ENCODE measurements at regions not wholly inside any gene's neighbourhood (a gene's known extent, or its start where the extent isn't known, plus 50 kb on each side); places are given as distances from the start of the nearest gene placed in this dataset.

GRCh38 chr1:30198451-30198760 lies 525.0 kb downstream of the MATN1 start:
- TF ChIP-seq EZH2 (IDR thresholded peaks at IDR 0.05; ENCODE audit: low read length) = no peak
- TF ChIP-seq, protein P1, sequence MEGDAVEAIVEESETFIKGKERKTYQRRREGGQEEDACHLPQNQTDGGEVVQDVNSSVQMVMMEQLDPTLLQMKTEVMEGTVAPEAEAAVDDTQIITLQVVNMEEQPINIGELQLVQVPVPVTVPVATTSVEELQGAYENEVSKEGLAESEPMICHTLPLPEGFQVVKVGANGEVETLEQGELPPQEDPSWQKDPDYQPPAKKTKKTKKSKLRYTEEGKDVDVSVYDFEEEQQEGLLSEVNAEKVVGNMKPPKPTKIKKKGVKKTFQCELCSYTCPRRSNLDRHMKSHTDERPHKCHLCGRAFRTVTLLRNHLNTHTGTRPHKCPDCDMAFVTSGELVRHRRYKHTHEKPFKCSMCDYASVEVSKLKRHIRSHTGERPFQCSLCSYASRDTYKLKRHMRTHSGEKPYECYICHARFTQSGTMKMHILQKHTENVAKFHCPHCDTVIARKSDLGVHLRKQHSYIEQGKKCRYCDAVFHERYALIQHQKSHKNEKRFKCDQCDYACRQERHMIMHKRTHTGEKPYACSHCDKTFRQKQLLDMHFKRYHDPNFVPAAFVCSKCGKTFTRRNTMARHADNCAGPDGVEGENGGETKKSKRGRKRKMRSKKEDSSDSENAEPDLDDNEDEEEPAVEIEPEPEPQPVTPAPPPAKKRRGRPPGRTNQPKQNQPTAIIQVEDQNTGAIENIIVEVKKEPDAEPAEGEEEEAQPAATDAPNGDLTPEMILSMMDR (optimal IDR thresholded peaks at IDR 0.05 in 1 of 3, IDR thresholded peaks at IDR 0.05 in 1 of 3, conservative IDR thresholded peaks at IDR 0.05 in 1 of 3; ENCODE audit: extremely low read depth in 1 of 3, insufficient read depth in 2 of 3, low read length in 3 of 3) = no peak

Measured in keratinocyte (primary cell).